ENCODE measurements at regions not wholly inside any gene's neighbourhood (a gene's known extent, or its start where the extent isn't known, plus 50 kb on each side); places are given as distances from the start of the nearest gene placed in this dataset.

DNA sequence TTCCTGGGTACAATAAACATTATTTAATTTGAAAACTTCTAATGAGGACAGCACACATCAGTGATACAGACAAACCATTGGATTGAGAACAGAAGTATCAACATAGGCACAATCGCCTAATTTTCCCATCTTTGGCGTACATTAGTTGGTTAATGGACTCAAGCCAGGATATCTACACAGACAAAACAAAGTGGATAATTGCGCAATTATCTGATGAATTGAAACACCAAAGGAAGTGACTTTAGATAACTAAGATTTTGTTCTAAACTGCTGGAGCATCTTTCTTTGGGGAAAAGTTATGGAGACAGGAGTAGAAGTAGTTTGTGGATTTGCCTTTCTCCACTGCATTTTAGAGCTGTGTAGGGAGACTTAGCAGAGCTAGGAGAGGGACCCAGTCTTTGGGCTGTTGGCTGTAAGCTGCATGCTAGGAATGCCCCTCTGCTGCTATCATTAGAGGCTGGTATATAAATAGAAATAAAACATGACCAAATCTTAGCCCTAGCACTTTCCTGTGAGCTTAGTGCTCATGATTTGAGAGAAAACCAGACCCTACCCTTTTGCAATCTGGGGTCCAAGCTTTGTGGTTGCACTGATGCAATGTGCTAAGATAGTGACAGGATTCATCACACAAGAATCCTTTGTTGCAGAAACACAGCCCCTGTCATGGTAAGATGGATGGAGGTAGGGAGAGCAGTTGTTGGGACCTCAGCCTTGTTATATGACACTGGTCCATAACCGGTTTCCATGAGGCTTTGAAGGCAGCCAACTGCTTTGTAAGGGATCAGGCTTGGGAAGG lies 264.5 kb upstream of the PIK3C3 start:
- H3K27me3 ChIP-seq (ENCODE audit: control insufficient read depth in 4 of 4, insufficient read depth in 4 of 4, low read length in 3 of 4) = no peaks in the 10 kb centered on the region
- TF ChIP-seq FOXA2 (IDR thresholded peaks at IDR 0.05) (no peak), EGR1 (IDR thresholded peaks at IDR 0.05; ENCODE audit: low read depth in 2 of 2) (no peak), HNF4A (conservative IDR thresholded peaks at IDR 0.05) (no peak), RXRA (IDR thresholded peaks at IDR 0.05) (no peak), TAF1 (conservative IDR thresholded peaks at IDR 0.05) (no peak), RAD21 (IDR thresholded peaks at IDR 0.05) (no peak), NR2F2 (IDR thresholded peaks at IDR 0.05) (no peak), HNF4G (IDR thresholded peaks at IDR 0.05) (no peak), YY1 (IDR thresholded peaks at IDR 0.05) (no peak), GABPA (IDR thresholded peaks at IDR 0.05 in 1 of 2, conservative IDR thresholded peaks at IDR 0.05 in 1 of 2) (no peak), SP1 (IDR thresholded peaks at IDR 0.05) (no peak), JUND (IDR thresholded peaks at IDR 0.05) (no peak), FOXA1 (IDR thresholded peaks at IDR 0.05) (no peak)
- TF ChIP-seq, protein P1, sequence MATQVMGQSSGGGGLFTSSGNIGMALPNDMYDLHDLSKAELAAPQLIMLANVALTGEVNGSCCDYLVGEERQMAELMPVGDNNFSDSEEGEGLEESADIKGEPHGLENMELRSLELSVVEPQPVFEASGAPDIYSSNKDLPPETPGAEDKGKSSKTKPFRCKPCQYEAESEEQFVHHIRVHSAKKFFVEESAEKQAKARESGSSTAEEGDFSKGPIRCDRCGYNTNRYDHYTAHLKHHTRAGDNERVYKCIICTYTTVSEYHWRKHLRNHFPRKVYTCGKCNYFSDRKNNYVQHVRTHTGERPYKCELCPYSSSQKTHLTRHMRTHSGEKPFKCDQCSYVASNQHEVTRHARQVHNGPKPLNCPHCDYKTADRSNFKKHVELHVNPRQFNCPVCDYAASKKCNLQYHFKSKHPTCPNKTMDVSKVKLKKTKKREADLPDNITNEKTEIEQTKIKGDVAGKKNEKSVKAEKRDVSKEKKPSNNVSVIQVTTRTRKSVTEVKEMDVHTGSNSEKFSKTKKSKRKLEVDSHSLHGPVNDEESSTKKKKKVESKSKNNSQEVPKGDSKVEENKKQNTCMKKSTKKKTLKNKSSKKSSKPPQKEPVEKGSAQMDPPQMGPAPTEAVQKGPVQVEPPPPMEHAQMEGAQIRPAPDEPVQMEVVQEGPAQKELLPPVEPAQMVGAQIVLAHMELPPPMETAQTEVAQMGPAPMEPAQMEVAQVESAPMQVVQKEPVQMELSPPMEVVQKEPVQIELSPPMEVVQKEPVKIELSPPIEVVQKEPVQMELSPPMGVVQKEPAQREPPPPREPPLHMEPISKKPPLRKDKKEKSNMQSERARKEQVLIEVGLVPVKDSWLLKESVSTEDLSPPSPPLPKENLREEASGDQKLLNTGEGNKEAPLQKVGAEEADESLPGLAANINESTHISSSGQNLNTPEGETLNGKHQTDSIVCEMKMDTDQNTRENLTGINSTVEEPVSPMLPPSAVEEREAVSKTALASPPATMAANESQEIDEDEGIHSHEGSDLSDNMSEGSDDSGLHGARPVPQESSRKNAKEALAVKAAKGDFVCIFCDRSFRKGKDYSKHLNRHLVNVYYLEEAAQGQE (IDR thresholded peaks at IDR 0.05) = no peak
- TF ChIP-seq, protein P2, sequence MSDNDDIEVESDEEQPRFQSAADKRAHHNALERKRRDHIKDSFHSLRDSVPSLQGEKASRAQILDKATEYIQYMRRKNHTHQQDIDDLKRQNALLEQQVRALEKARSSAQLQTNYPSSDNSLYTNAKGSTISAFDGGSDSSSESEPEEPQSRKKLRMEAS (IDR thresholded peaks at IDR 0.05) = no peak
- TF ChIP-seq, protein P3, sequence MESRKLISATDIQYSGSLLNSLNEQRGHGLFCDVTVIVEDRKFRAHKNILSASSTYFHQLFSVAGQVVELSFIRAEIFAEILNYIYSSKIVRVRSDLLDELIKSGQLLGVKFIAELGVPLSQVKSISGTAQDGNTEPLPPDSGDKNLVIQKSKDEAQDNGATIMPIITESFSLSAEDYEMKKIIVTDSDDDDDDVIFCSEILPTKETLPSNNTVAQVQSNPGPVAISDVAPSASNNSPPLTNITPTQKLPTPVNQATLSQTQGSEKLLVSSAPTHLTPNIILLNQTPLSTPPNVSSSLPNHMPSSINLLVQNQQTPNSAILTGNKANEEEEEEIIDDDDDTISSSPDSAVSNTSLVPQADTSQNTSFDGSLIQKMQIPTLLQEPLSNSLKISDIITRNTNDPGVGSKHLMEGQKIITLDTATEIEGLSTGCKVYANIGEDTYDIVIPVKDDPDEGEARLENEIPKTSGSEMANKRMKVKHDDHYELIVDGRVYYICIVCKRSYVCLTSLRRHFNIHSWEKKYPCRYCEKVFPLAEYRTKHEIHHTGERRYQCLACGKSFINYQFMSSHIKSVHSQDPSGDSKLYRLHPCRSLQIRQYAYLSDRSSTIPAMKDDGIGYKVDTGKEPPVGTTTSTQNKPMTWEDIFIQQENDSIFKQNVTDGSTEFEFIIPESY (IDR thresholded peaks at IDR 0.05) = no peak
- TF ChIP-seq, protein P4, sequence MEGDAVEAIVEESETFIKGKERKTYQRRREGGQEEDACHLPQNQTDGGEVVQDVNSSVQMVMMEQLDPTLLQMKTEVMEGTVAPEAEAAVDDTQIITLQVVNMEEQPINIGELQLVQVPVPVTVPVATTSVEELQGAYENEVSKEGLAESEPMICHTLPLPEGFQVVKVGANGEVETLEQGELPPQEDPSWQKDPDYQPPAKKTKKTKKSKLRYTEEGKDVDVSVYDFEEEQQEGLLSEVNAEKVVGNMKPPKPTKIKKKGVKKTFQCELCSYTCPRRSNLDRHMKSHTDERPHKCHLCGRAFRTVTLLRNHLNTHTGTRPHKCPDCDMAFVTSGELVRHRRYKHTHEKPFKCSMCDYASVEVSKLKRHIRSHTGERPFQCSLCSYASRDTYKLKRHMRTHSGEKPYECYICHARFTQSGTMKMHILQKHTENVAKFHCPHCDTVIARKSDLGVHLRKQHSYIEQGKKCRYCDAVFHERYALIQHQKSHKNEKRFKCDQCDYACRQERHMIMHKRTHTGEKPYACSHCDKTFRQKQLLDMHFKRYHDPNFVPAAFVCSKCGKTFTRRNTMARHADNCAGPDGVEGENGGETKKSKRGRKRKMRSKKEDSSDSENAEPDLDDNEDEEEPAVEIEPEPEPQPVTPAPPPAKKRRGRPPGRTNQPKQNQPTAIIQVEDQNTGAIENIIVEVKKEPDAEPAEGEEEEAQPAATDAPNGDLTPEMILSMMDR (IDR thresholded peaks at IDR 0.05; ENCODE audit: low read depth, low read length, missing input control) = no peak
- TF ChIP-seq, protein P5, sequence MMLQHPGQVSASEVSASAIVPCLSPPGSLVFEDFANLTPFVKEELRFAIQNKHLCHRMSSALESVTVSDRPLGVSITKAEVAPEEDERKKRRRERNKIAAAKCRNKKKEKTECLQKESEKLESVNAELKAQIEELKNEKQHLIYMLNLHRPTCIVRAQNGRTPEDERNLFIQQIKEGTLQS (IDR thresholded peaks at IDR 0.05) = no peak
- H3K9me3 ChIP-seq (ENCODE audit: control insufficient read depth in 4 of 4, low read length in 3 of 4) = no peaks in the 10 kb centered on the region
- H3K27ac ChIP-seq (ENCODE audit: low read depth in 1 of 2, low read length in 2 of 2) = no peak overlapping the region
- 87% methylated on average over 4 of the region's 4 CpGs for WGBS
- no peaks in the 10 kb centered on the region for H3K36me3 ChIP-seq (ENCODE audit: control insufficient read depth in 4 of 4, insufficient read depth in 3 of 4, low read depth in 1 of 4, low read length in 3 of 4)
- peaks cover 0 to 4% (median 0%) of the 10 kb centered on the region in 4 donors for H3K4me1 ChIP-seq (ENCODE audit: control insufficient read depth in 4 of 4, insufficient read depth in 4 of 4, low read length in 3 of 4)
- DNase-seq (ENCODE audit: low spot score) = no peak
- H3K4me3 ChIP-seq (ENCODE audit: low read depth in 1 of 3, low read length in 3 of 3) = no peak overlapping the region
- no peak overlapping the region for H3K9ac ChIP-seq (ENCODE audit: low read depth in 1 of 2, low read length in 2 of 2)

Data from liver (tissue), 8 donors.